K562 (cell line): ENCODE measurements at regions not wholly inside any gene's neighbourhood (a gene's known extent, or its start where the extent isn't known, plus 50 kb on each side); places are given as distances from the start of the nearest gene placed in this dataset.
A peak's percentile ranks its signal among the peaks of the same experiment; 100 is the strongest.

ENCODE experiments used
- ATAC-seq: fragments of 200-7000 bp; cut with Tn5 transposase; 3 replicates; pipeline ENCODE4 v1.9.1; 2020; ENCODE audit warnings: moderate library complexity
- BruUV-seq: library from RNA; stranded (reverse); fragments of 400-500 nt; replicated peaks from 2 replicates; lab custom pipeline; 2021; lab: Mats Ljungman, UMichigan
- CTCF ChIA-PET: fragments of 300-600 bp; formaldehyde crosslinking; extraction: SDS; loops from one replicate; lab custom pipeline; 2021; ENCODE audit warnings: low intra/inter-chr PET ratio; lab: Yijun Ruan, JAX
- POLR2A ChIA-PET: fragments of 300-600, 350-650 bp; sonication (Branson Sonifier 250); formaldehyde crosslinking; extraction: SDS; loops from one replicate; lab custom pipeline; 2021; ENCODE audit warnings: antibody characterized with exemption, inconsistent platforms; lab: Yijun Ruan, JAX
- DNase-seq, 4 experiments: peaks; one replicate each; pipeline versions ENCODE4 v3.0.0 to v3.0.0-alpha.2; 2011 to 2018; ENCODE audit warnings: low spot score in 3 of 4, mixed read lengths in 3 of 4; ENCODE audit errors: extremely low read depth in 1 of 4
- FAIRE-seq: peaks from 2 replicates; lab custom pipeline; 2011; peaks lifted over from hg19 to GRCh38; lab: Jason Lieb, UNC
- H2AFZ ChIP-seq: 2 replicates; pipeline ENCODE4 v1.6.0; 2011; ENCODE audit warnings: low read depth, low read length, control low read depth, inconsistent platforms
- H3K27ac ChIP-seq: fragments of 200-600 bp; 3 replicates; pipeline ENCODE4 v1.8.0; 2011; ENCODE audit warnings: low read depth, mild to moderate bottlenecking, control low read depth, inconsistent platforms, low read length, moderate library complexity, mixed read lengths; ENCODE audit errors: extremely low read depth
- H3K27me3 ChIP-seq, 2 experiments: fragments of 300-600 bp in 1 of 2; 2 replicates in 1 of 2; 3 replicates in 1 of 2; pipeline versions ENCODE4 v1.6.0 to v1.8.0; 2011; ENCODE audit warnings: inconsistent platforms in 2 of 2, low read length in 2 of 2, mild to moderate bottlenecking in 1 of 2, mixed read lengths in 1 of 2, moderate library complexity in 1 of 2; ENCODE audit not compliant: control insufficient read depth in 2 of 2, insufficient read depth in 2 of 2
- H3K36me3 ChIP-seq: fragments of 300-600 bp; 3 replicates; pipeline ENCODE4 v1.8.0; 2011; ENCODE audit warnings: mild to moderate bottlenecking, low read length, inconsistent platforms; ENCODE audit not compliant: control insufficient read depth, insufficient read depth
- H3K4me1 ChIP-seq, 2 experiments: fragments of 200-600 bp in 1 of 2; replicated peaks in 1 of 2; 2 replicates in 1 of 2; 3 replicates in 1 of 2; pipeline versions ENCODE4 v1.5.1 to v1.8.0; 2011; ENCODE audit warnings: inconsistent platforms in 2 of 2, low read length in 2 of 2, mild to moderate bottlenecking in 1 of 2, mixed read lengths in 1 of 2, moderate library complexity in 1 of 2; ENCODE audit not compliant: control insufficient read depth in 2 of 2, insufficient read depth in 2 of 2
- H3K4me2 ChIP-seq: 2 replicates; pipeline ENCODE4 v1.6.1; 2011; ENCODE audit warnings: low read length, control low read depth, inconsistent platforms, mixed read lengths; ENCODE audit not compliant: insufficient read depth
- H3K4me3 ChIP-seq: fragments of 200-600 bp; sonication (generic), shearing (Covaris generic); 2 replicates; pipeline ENCODE4 v1.5.1; 2016; ENCODE audit warnings: control low read depth, inconsistent platforms
- H3K79me2 ChIP-seq: fragments of 200-600 bp; 3 replicates; pipeline ENCODE4 v1.8.0; 2011; ENCODE audit warnings: low read length, inconsistent platforms; ENCODE audit not compliant: control insufficient read depth, insufficient read depth
- H3K9ac ChIP-seq, 2 experiments: 2 replicates each; pipeline versions ENCODE4 v1.6.0 to v1.6.1; 2011; ENCODE audit warnings: low read depth in 2 of 2, low read length in 2 of 2, control low read depth in 1 of 2, inconsistent platforms in 1 of 2, mild to moderate bottlenecking in 1 of 2, mixed read lengths in 1 of 2; ENCODE audit not compliant: insufficient read depth in 1 of 2
- H3K9me1 ChIP-seq: one replicate; pipeline ENCODE4 v1.6.0; 2011; ENCODE audit warnings: inconsistent platforms, mild to moderate bottlenecking, low read length, moderate library complexity; ENCODE audit not compliant: control insufficient read depth, insufficient read depth
- H3K9me3 ChIP-seq: replicated peaks from 2 replicates; pipeline ENCODE4 v1.5.1; 2011; ENCODE audit warnings: low read depth, low read length, inconsistent platforms; ENCODE audit not compliant: control insufficient read depth, insufficient read depth
- H4K20me1 ChIP-seq: replicated peaks from 2 replicates; pipeline ENCODE4 v1.6.1; 2011; ENCODE audit warnings: low read length, inconsistent platforms, mixed read lengths; ENCODE audit not compliant: control insufficient read depth, insufficient read depth
- CBX2 ChIP-seq: fragments of 200-600 bp; sonication (generic); IDR thresholded peaks from one replicate; pipeline ENCODE4 v1.6.1; 2012; ENCODE audit warnings: mild to moderate bottlenecking, low read length, inconsistent platforms; ENCODE audit not compliant: insufficient read depth, poor library complexity, severe bottlenecking
- ZNF311 ChIP-seq: fragments of 250-450 bp; sonication (Bioruptor Pico); IDR thresholded peaks from 2 replicates; pipeline ENCODE4 v1.4.0; 2020; ENCODE audit warnings: mild to moderate bottlenecking, moderate library complexity
- ZNF316 ChIP-seq: fragments of 450-650 bp; IDR thresholded peaks from 2 replicates; pipeline ENCODE4 v1.6.1; 2016
- WGBS: fragments of 100-300 bp; shearing (Covaris generic); methylation state at CpG from one replicate; pipeline ENCODE4 v1.1.6; 2016; ENCODE audit warnings: low coverage, mixed read lengths; ENCODE audit not compliant: insufficient coverage; ENCODE audit errors: missing lambda C conversion rate; 5-methylcytosine and 5-hydroxymethylcytosine counted together
- in situ Hi-C: fragments of 300-500 bp; cut with MboI; formaldehyde crosslinking; loops from 4 replicates; pipeline ENCODE4 v1.15.0; 2018; ENCODE audit warnings: inconsistent platforms, mixed read lengths
- intact Hi-C: fragments of 100-400 bp; cut with micrococcal nuclease; formaldehyde crosslinking; loops from 2 replicates; pipeline ENCODE4 v1.14.2; 2022
- TF ChIP-seq, protein P1 (sequence below): fragments of 450-650 bp; IDR thresholded peaks from 2 replicates; pipeline ENCODE4 v1.6.1; 2014; ENCODE audit warnings: low read depth, mild to moderate bottlenecking, moderate library complexity, borderline replicate concordance
- TF ChIP-seq, protein P2 (sequence below): sonication (generic); IDR thresholded peaks from 2 replicates; pipeline ENCODE4 v1.6.1; 2016

DNA sequence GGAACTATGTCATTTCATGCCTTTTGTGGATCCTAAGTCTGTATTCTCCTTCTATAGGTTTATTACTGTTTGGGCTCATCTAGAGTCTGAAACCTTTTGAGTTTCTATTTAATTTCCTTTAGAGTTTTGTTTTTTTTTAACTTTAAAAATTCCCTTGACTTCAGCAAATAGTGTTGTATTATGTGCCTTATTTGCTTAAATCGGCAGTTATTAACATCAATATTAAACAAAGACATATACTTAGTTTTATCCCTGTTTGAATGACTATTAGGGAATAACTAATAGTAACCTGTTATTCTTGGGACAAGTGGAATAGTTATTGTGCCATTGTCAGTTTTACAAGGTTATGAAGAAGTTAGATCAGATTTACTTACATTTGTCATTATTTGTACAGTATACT, 112.8 kb upstream of the NUDT6 start:
- no TSS peak for BruUV-seq
- TF ChIP-seq ZNF316 (0 out of 2 replicates have a peak, but pooled peaks have one; percentile 20), CBX2 (no peak)
- TF ChIP-seq, protein P1, sequence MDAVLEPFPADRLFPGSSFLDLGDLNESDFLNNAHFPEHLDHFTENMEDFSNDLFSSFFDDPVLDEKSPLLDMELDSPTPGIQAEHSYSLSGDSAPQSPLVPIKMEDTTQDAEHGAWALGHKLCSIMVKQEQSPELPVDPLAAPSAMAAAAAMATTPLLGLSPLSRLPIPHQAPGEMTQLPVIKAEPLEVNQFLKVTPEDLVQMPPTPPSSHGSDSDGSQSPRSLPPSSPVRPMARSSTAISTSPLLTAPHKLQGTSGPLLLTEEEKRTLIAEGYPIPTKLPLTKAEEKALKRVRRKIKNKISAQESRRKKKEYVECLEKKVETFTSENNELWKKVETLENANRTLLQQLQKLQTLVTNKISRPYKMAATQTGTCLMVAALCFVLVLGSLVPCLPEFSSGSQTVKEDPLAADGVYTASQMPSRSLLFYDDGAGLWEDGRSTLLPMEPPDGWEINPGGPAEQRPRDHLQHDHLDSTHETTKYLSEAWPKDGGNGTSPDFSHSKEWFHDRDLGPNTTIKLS = no peak
- no peak overlapping the region for H3K27ac ChIP-seq
- 91% methylated on average over 1 of the region's 1 CpG for WGBS
- DNase-seq (no peak), ATAC-seq (no peak), FAIRE-seq (no peak)
- H4K20me1 ChIP-seq = no peaks in the 10 kb centered on the region
- H3K9me3 ChIP-seq = no peaks in the 10 kb centered on the region
- ChIA-PET POLR2A (no interaction called here), CTCF (no interaction called here)
- no peak overlapping the region for H2AFZ ChIP-seq
- intact Hi-C loops (no loop called here), in situ Hi-C loops (no loop called here)
- no peaks in the 10 kb centered on the region for H3K9me1 ChIP-seq
- H3K27me3 ChIP-seq = no peaks in the 10 kb centered on the region
- H3K36me3 ChIP-seq = peaks cover 15% of the 10 kb centered on the region; the same call in 2 of the 3 replicates
- no peak overlapping the region for H3K9ac ChIP-seq
- no peaks in the 10 kb centered on the region for H3K4me1 ChIP-seq
- H3K4me2 ChIP-seq = no peak overlapping the region
- H3K79me2 ChIP-seq = no peaks in the 10 kb centered on the region; the same call in 1 of the 3 replicates
- H3K4me3 ChIP-seq = no peak overlapping the region

DNA sequence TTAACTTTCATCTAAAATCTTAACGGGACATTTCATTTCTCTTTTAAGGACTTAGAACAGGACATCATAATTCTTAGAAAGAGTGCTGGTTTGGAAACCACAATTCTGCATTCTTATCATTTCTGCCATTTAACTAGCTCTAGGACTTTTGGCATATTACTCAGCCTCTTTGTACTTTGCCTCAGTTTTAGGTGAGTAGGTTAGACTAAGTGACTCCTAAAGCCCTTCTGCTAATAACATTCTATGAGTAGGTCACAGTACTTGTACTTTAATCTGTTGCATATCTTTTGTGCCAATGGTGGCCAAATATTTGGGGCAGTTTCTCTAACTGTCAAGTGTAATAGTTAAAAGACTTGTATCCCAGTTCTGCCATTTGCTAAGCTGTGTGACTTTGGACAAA, 115.4 kb upstream of the NUDT6 start:
- ChIA-PET CTCF (interaction anchor here (0.6 kb wide), 1 partner anchor 37 kb away, joined by 3 read pairs; no protein-coding TSS in a partner anchor), POLR2A (no interaction called here)
- Histone ChIP-seq H3K36me3 (peaks cover 9% of the 10 kb centered on the region; the same call in 2 of the 3 replicates), H3K79me2 (no peaks in the 10 kb centered on the region; the same call in 1 of the 3 replicates), H3K4me2 (no peak overlapping the region), H3K27me3 (no peaks in the 10 kb centered on the region), H3K9me1 (no peaks in the 10 kb centered on the region), H2AFZ (no peak overlapping the region), H3K4me1 (no peaks in the 10 kb centered on the region), H3K9me3 (no peaks in the 10 kb centered on the region), H3K9ac (no peak overlapping the region), H4K20me1 (no peaks in the 10 kb centered on the region), H3K27ac (peak overlapping the region; percentile 8; the same call in 1 of the 3 replicates), H3K4me3 (no peak overlapping the region)
- no peak for FAIRE-seq
- no TSS peak for BruUV-seq
- WGBS = 7% methylated on average over 1 of the region's 1 CpG
- intact Hi-C loops = no loop called here
- peak in 2 of 4 experiments; percentile 10 to 13 for DNase-seq
- ATAC-seq = peak; percentile 68
- TF ChIP-seq ZNF311 = no peak
- TF ChIP-seq, protein P2, sequence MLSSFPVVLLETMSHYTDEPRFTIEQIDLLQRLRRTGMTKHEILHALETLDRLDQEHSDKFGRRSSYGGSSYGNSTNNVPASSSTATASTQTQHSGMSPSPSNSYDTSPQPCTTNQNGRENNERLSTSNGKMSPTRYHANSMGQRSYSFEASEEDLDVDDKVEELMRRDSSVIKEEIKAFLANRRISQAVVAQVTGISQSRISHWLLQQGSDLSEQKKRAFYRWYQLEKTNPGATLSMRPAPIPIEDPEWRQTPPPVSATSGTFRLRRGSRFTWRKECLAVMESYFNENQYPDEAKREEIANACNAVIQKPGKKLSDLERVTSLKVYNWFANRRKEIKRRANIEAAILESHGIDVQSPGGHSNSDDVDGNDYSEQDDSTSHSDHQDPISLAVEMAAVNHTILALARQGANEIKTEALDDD = peak; percentile 63
- in situ Hi-C loops = no loop called here
